Suprapubic skin (tissue), 4 donors: ENCODE measurements at regions not wholly inside any gene's neighbourhood (a gene's known extent, or its start where the extent isn't known, plus 50 kb on each side); places are given as distances from the start of the nearest gene placed in this dataset.
"Not testable (repeated sequence)": the region's sequence is repeated elsewhere in the genome, so short reads cannot be mapped to it uniquely, and the experiment has no call there.

ENCODE experiments used
- DNase-seq, 2 donors: peaks; one replicate each; pipeline ENCODE4 v3.0.0-alpha.2; 2019; ENCODE audit warnings: low spot score in 2 of 2
- H3K27ac ChIP-seq: fragments of 200-600 bp; sonication (generic); one replicate; pipeline ENCODE4 v1.5.1; 2019
- H3K27me3 ChIP-seq: fragments of 200-600 bp; sonication (generic); one replicate; pipeline ENCODE4 v1.5.1; 2019
- H3K36me3 ChIP-seq: fragments of 200-600 bp; sonication (generic); one replicate; pipeline ENCODE4 v1.5.1; 2019
- H3K4me1 ChIP-seq: fragments of 200-600 bp; sonication (generic); one replicate; pipeline ENCODE4 v1.5.1; 2019
- H3K4me3 ChIP-seq: fragments of 200-600 bp; sonication (generic); one replicate; pipeline ENCODE4 v1.5.1; 2019; ENCODE audit warnings: mild to moderate bottlenecking
- H3K9me3 ChIP-seq: fragments of 200-600 bp; sonication (generic); one replicate; pipeline ENCODE4 v1.5.1; 2019
- CTCF ChIP-seq, 2 donors: fragments of 200-600 bp in 1 of 2; fragments of 450-650 bp in 1 of 2; sonication (generic) in 1 of 2; IDR thresholded peaks; one replicate each; pipeline ENCODE4 v1.5.1; 2016 to 2019; ENCODE audit warnings: antibody characterized with exemption in 2 of 2, mild to moderate bottlenecking in 1 of 2, moderate library complexity in 1 of 2
- EP300 ChIP-seq: sonication (generic); formaldehyde crosslinking; IDR thresholded peaks from one replicate; pipeline ENCODE4 v1.6.1; 2017; ENCODE audit warnings: antibody characterized with exemption
- POLR2A ChIP-seq, 2 donors: fragments of 450-650 bp; IDR thresholded peaks; one replicate each; pipeline ENCODE4 v1.6.1; 2017; ENCODE audit warnings: antibody characterized with exemption in 2 of 2, mild to moderate bottlenecking in 2 of 2, moderate library complexity in 2 of 2
- POLR2AphosphoS5 ChIP-seq, 3 donors: sonication (generic); formaldehyde crosslinking; IDR thresholded peaks; one replicate each; pipeline ENCODE4 v1.6.1; 2017; ENCODE audit warnings: antibody characterized with exemption in 3 of 3
- WGBS: methylation state at CpG from one replicate; pipeline ENCODE4 v1.1.5; 2018; 5-methylcytosine and 5-hydroxymethylcytosine counted together

GRCh38 chr12:12004524-12004923 lies 66.2 kb upstream of the BCL2L14 start:
- Histone ChIP-seq H3K27ac (no peak overlapping the region), H3K9me3 (no peaks in the 10 kb centered on the region), H3K4me3 (no peak overlapping the region), H3K36me3 (no peaks in the 10 kb centered on the region), H3K4me1 (peaks cover 8% of the 10 kb centered on the region), H3K27me3 (no peaks in the 10 kb centered on the region)
- no peak for DNase-seq
- TF ChIP-seq POLR2AphosphoS5 (IDR thresholded peaks at IDR 0.05) (no peak), EP300 (no peak), CTCF (IDR thresholded peaks at IDR 0.05) (no peak), POLR2A (IDR thresholded peaks at IDR 0.05) (no peak)
- 58% methylated on average over 3 of the region's 3 CpGs for WGBS

- H3K36me3 ChIP-seq = no peaks in the 10 kb centered on the region
- peaks cover 30% of the 10 kb centered on the region for H3K4me1 ChIP-seq
- no peak for DNase-seq
- 85% methylated on average over 7 of the region's 7 CpGs for WGBS
- no peak overlapping the region for H3K27ac ChIP-seq
- H3K9me3 ChIP-seq = no peaks in the 10 kb centered on the region
- no peak overlapping the region for H3K4me3 ChIP-seq
- H3K27me3 ChIP-seq = no peaks in the 10 kb centered on the region
- TF ChIP-seq CTCF (IDR thresholded peaks at IDR 0.05) (no peak), POLR2AphosphoS5 (IDR thresholded peaks at IDR 0.05) (no peak), POLR2A (IDR thresholded peaks at IDR 0.05) (no peak), EP300 (no peak)
These were observed 63.6 kb upstream of the BCL2L14 start for GRCh38 chr12:12007001-12007712.

- Histone ChIP-seq H3K36me3 (no peaks in the 10 kb centered on the region), H3K27ac (no peak overlapping the region), H3K4me3 (no peak overlapping the region), H3K4me1 (peaks cover 30% of the 10 kb centered on the region), H3K9me3 (no peaks in the 10 kb centered on the region), H3K27me3 (no peaks in the 10 kb centered on the region)
- 90% methylated on average over 9 of the region's 9 CpGs for WGBS
- no peak for DNase-seq
- TF ChIP-seq EP300 (no peak), CTCF (IDR thresholded peaks at IDR 0.05) (no peak), POLR2A (IDR thresholded peaks at IDR 0.05) (no peak), POLR2AphosphoS5 (IDR thresholded peaks at IDR 0.05) (no peak)
These were observed 63.0 kb upstream of the BCL2L14 start for GRCh38 chr12:12007713-12008231.

- no peak for TF ChIP-seq CTCF (IDR thresholded peaks at IDR 0.05)
- no peak for TF ChIP-seq POLR2A (IDR thresholded peaks at IDR 0.05)
- TF ChIP-seq EP300 = no peak
- no peak for TF ChIP-seq POLR2AphosphoS5 (IDR thresholded peaks at IDR 0.05)
- WGBS = 72% methylated on average over 8 of the region's 8 CpGs
- DNase-seq = no peak
These were observed 62.4 kb upstream of the BCL2L14 start for GRCh38 chr12:12008232-12008850.

GRCh38 chr12:12008931-12009611 lies 61.7 kb upstream of the BCL2L14 start:
- TF ChIP-seq EP300 = no peak
- TF ChIP-seq CTCF (IDR thresholded peaks at IDR 0.05) = no peak
- TF ChIP-seq POLR2AphosphoS5 (IDR thresholded peaks at IDR 0.05) = no peak
- no peak for TF ChIP-seq POLR2A (IDR thresholded peaks at IDR 0.05)
- DNase-seq = no peak
- Histone ChIP-seq H3K36me3 (no peaks in the 10 kb centered on the region), H3K9me3 (no peaks in the 10 kb centered on the region), H3K27ac (peak overlapping the region; percentile 2), H3K27me3 (no peaks in the 10 kb centered on the region), H3K4me1 (peaks cover 30% of the 10 kb centered on the region), H3K4me3 (no peak overlapping the region)
- 67% methylated on average over 13 of the region's 13 CpGs for WGBS

More at GRCh38 chr12:12008232-12008850, 62.4 kb upstream of the BCL2L14 start:
- Histone ChIP-seq H3K27ac (no peak overlapping the region), H3K4me1 (peaks cover 30% of the 10 kb centered on the region), H3K4me3 (no peak overlapping the region), H3K27me3 (no peaks in the 10 kb centered on the region), H3K36me3 (no peaks in the 10 kb centered on the region), H3K9me3 (no peaks in the 10 kb centered on the region)

- WGBS = 75% methylated on average over 5 of the region's 6 CpGs
- DNase-seq, H3K9me3 ChIP-seq, H3K36me3 ChIP-seq, H3K27me3 ChIP-seq: not testable (repeated sequence)
- Histone ChIP-seq H3K4me3 (peak overlapping the region; percentile 8), H3K27ac (peak overlapping the region; percentile 60), H3K4me1 (peaks cover 30% of the 10 kb centered on the region)
These were observed 60.9 kb upstream of the BCL2L14 start for GRCh38 chr12:12009749-12010276.
